GM23248 (cell line): ENCODE measurements at regions not wholly inside any gene's neighbourhood (a gene's known extent, or its start where the extent isn't known, plus 50 kb on each side); places are given as distances from the start of the nearest gene placed in this dataset.

ENCODE experiments used
- EZH2 ChIP-seq: fragments of 200-600 bp; sonication (generic); IDR thresholded peaks from 2 replicates; pipeline ENCODE4 v1.6.1; 2018; ENCODE audit warnings: antibody characterized with exemption, mild to moderate bottlenecking; ENCODE audit not compliant: insufficient read depth, poor library complexity, severe bottlenecking
- EZH2phosphoT487 ChIP-seq: fragments of 200-600 bp; sonication (generic); IDR thresholded peaks from 2 replicates; pipeline ENCODE4 v1.6.1; 2018; ENCODE audit warnings: antibody characterized with exemption, moderate library complexity, mild to moderate bottlenecking, low read depth; ENCODE audit not compliant: insufficient read depth

GRCh38 chr18:51807336-51807735 is 532.7 kb upstream of the DCC start:
- TF ChIP-seq EZH2 (no peak), EZH2phosphoT487 (no peak)
